Panc1 (cell line): ENCODE measurements at regions not wholly inside any gene's neighbourhood (a gene's known extent, or its start where the extent isn't known, plus 50 kb on each side); places are given as distances from the start of the nearest gene placed in this dataset.

Source experiments
- ATAC-seq: fragments of 200-7000 bp; cut with Tn5 transposase; 2 replicates; pipeline ENCODE4 v1.9.1; 2020; ENCODE audit warnings: mild to moderate bottlenecking, moderate library complexity
- BruUV-seq: library from RNA; stranded (reverse); fragments of 400-500 nt; replicated peaks from 2 replicates; lab custom pipeline; 2021; lab: Mats Ljungman, UMichigan
- CTCF ChIA-PET: fragments of 300-600 bp; sonication (Branson Sonifier 250); formaldehyde crosslinking; loops from one replicate; lab custom pipeline; 2022; ENCODE audit warnings: antibody characterized with exemption; lab: Charles Lee
- POLR2A ChIA-PET: fragments of 300-600 bp; sonication (Branson Sonifier 250); formaldehyde crosslinking; loops from one replicate; lab custom pipeline; 2022; ENCODE audit warnings: antibody characterized with exemption; lab: Charles Lee
- DNase-seq: peaks from one replicate; pipeline ENCODE4 v3.0.0-alpha.2; 2010; ENCODE audit warnings: low read depth, low spot score
- H3K27ac ChIP-seq: 2 replicates; pipeline ENCODE4 v1.5.1; 2011; ENCODE audit warnings: mild to moderate bottlenecking, low read length, inconsistent platforms
- H3K27me3 ChIP-seq: fragments of 200-500 bp; sonication (Bioruptor generic); 2 replicates; pipeline ENCODE4 v1.6.0; 2014; ENCODE audit warnings: low read length, inconsistent platforms; ENCODE audit not compliant: control insufficient read depth, insufficient read depth
- H3K36me3 ChIP-seq: fragments of 200-500 bp; sonication (Bioruptor generic); 2 replicates; pipeline ENCODE4 v1.5.1; 2014; ENCODE audit warnings: inconsistent platforms, mild to moderate bottlenecking, low read length, moderate library complexity; ENCODE audit not compliant: control insufficient read depth, insufficient read depth
- H3K4me1 ChIP-seq: 2 replicates; pipeline ENCODE4 v1.5.1; 2011; ENCODE audit warnings: inconsistent platforms, mild to moderate bottlenecking, low read length, moderate library complexity; ENCODE audit not compliant: control insufficient read depth, insufficient read depth
- H3K4me3 ChIP-seq, 2 experiments: 2 replicates each; pipeline ENCODE4 v1.5.1; 2011 to 2012; ENCODE audit warnings: low read depth in 2 of 2, low read length in 2 of 2, mild to moderate bottlenecking in 2 of 2, inconsistent platforms in 1 of 2, moderate library complexity in 1 of 2
- H3K9me3 ChIP-seq: fragments of 200-500 bp; sonication (Bioruptor generic); 2 replicates; pipeline ENCODE4 v1.5.1; 2014; ENCODE audit warnings: low read depth, mild to moderate bottlenecking, inconsistent platforms, low read length, moderate library complexity; ENCODE audit not compliant: control insufficient read depth, insufficient read depth
- POLR2AphosphoS5 ChIP-seq: IDR thresholded peaks from 2 replicates; pipeline ENCODE4 v1.6.1; 2012; ENCODE audit warnings: mild to moderate bottlenecking, low read depth, low read length, moderate library complexity
- REST ChIP-seq, 2 experiments: IDR thresholded peaks; 2 replicates each; pipeline ENCODE4 v1.6.1; 2011 to 2012; ENCODE audit warnings: low read depth in 2 of 2, control low read depth in 1 of 2, low read length in 1 of 2, mild to moderate bottlenecking in 1 of 2, moderate library complexity in 1 of 2; ENCODE audit not compliant: insufficient read depth in 1 of 2
- SIN3A ChIP-seq: IDR thresholded peaks from 2 replicates; pipeline ENCODE4 v1.6.1; 2012; ENCODE audit warnings: low read depth, mild to moderate bottlenecking, low read length, moderate library complexity, borderline replicate concordance; ENCODE audit not compliant: insufficient read depth
- TCF7L2 ChIP-seq: IDR thresholded peaks from 2 replicates; pipeline ENCODE4 v1.6.1; 2011; ENCODE audit warnings: mild to moderate bottlenecking, low read depth, low read length, inconsistent platforms
- in situ Hi-C: cut with HindIII; loops from 2 replicates; pipeline ENCODE4 v1.10.0; 2016; ENCODE audit warnings: low sequenced_read_pairs, low pct_unique_long_range_greater_than_20kb
- intact Hi-C: fragments of 100-400 bp; cut with micrococcal nuclease; formaldehyde crosslinking; loops from one replicate; pipeline ENCODE4 v1.10.0; 2022; ENCODE audit not compliant: unreplicated experiment
- TF ChIP-seq, protein P1 (sequence below): fragments of 450-650 bp; IDR thresholded peaks from 2 replicates; pipeline ENCODE4 v1.5.1; 2017; ENCODE audit warnings: mild to moderate bottlenecking

DNA sequence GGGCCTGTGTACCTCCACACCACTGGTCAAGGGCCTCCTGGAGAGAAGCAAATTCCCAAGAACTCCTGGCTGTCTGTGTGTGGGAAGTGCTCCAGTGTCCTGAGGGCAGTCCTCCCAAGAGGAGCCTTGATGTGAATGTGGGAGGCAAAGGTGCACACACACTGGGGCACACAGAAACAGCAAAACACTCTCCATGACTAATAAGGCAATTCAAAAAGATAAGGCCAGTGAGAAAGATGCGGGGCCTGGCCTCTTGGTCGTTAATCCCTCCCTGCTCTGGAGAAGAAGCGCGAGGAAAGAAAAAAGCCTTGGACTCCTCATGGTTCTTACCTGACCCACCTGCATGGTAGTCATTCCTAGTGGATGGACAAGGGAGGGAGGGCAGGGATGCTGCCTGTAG lies 373.2 kb downstream of the SLC4A3 start:
- POLR2A ChIA-PET, result no interaction called here
- Histone ChIP-seq H3K4me3 (no peak overlapping the region), H3K36me3 (no peaks in the 10 kb centered on the region), H3K9me3 (no peaks in the 10 kb centered on the region), H3K27me3 (no peaks in the 10 kb centered on the region), H3K27ac (no peak overlapping the region), H3K4me1 (no peaks in the 10 kb centered on the region)
- in situ Hi-C loops (no loop called here), intact Hi-C loops (no loop called here)
- no TSS peak for BruUV-seq
- TF ChIP-seq TCF7L2, result no peak
- TF ChIP-seq SIN3A, result no peak
- TF ChIP-seq, protein P1, sequence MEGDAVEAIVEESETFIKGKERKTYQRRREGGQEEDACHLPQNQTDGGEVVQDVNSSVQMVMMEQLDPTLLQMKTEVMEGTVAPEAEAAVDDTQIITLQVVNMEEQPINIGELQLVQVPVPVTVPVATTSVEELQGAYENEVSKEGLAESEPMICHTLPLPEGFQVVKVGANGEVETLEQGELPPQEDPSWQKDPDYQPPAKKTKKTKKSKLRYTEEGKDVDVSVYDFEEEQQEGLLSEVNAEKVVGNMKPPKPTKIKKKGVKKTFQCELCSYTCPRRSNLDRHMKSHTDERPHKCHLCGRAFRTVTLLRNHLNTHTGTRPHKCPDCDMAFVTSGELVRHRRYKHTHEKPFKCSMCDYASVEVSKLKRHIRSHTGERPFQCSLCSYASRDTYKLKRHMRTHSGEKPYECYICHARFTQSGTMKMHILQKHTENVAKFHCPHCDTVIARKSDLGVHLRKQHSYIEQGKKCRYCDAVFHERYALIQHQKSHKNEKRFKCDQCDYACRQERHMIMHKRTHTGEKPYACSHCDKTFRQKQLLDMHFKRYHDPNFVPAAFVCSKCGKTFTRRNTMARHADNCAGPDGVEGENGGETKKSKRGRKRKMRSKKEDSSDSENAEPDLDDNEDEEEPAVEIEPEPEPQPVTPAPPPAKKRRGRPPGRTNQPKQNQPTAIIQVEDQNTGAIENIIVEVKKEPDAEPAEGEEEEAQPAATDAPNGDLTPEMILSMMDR, result no peak
- no peak for TF ChIP-seq REST (IDR thresholded peaks at IDR 0.05; ENCODE audit: insufficient read depth in 1 of 2, low read depth in 2 of 2, low read length in 1 of 2)
- no peak for TF ChIP-seq POLR2AphosphoS5
- CTCF ChIA-PET, result no interaction called here
- DNase-seq (no peak), ATAC-seq (no peak)

DNA sequence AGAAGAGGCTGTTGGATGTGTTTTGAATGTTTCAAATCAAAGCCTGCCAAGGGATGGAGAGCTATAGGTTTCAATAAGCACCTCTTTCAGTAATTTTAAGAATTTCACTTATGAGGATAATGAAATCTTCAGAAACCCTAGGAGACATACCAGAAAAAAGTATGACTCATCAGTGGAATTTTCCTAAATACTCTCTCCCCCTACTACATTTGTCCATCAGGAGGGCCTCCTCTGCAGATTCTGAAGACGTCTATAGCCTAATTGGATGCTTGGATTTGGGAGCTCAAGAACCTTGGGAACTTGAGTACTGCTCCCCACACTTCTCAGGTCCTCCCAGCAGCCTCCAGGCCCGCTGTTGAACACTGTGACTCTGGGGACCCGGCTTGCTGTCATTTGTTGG lies 374.3 kb downstream of the SLC4A3 start:
- in situ Hi-C loops, result no loop called here
- CTCF ChIA-PET, result no interaction called here
- DNase-seq (no peak), ATAC-seq (no peak)
- Histone ChIP-seq H3K4me1 (no peaks in the 10 kb centered on the region), H3K9me3 (no peaks in the 10 kb centered on the region), H3K4me3 (no peak overlapping the region), H3K36me3 (no peaks in the 10 kb centered on the region), H3K27me3 (no peaks in the 10 kb centered on the region), H3K27ac (no peak overlapping the region)
- BruUV-seq, result no TSS peak
- intact Hi-C loops, result no loop called here
- TF ChIP-seq TCF7L2 (no peak), REST (IDR thresholded peaks at IDR 0.05; ENCODE audit: insufficient read depth in 1 of 2, low read depth in 2 of 2, low read length in 1 of 2) (no peak), POLR2AphosphoS5 (no peak), SIN3A (no peak)
- TF ChIP-seq, protein P1, result no peak
- POLR2A ChIA-PET, result interaction anchor here (0.6 kb wide), 1 partner anchor 1287 kb away, joined by 3 read pairs; no protein-coding TSS in a partner anchor
